ENCODE measurements at regions not wholly inside any gene's neighbourhood (a gene's known extent, or its start where the extent isn't known, plus 50 kb on each side); places are given as distances from the start of the nearest gene placed in this dataset.
A peak's percentile ranks its signal among the peaks of the same experiment; 100 is the strongest.

DNA sequence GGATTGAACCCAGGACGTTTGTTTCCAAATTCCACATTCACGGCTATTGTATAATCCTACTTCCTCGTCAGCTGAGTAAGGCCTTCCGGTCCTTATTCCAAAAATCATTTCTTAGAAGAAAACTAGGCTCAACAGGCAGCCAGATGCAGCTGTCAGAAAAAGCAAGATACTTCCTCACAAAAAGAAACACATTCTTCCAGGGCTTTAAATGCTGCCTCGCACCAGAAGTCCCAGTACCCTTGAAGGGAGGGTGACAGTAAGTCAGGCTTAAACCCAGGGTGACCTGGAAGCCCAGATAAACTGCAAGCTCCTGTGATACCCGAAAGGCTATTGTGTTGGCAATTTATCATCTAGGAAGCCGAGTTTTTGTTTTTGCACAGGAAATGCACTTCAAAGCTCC is 414.0 kb downstream of the NFIB start:
- DNase-seq (ENCODE audit: low read depth): no peak

DNA sequence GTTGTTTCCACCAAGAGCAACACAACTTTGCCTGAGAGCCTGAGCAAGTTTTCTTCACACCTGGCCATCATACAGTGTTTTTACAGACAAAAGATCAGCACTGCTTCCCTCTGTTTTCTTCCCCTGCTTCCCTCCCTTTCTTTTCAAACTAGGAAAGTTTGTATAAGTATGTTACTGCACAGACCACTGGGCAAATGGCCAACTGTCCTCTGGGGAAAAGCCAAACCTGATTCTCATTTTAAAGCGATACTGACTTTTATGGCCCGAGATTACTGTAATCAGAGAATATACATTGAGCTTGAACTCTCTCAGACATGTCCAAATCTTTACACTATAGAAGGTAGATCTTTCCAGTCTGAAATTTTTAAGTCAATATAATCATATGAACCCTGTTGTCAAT is 415.0 kb downstream of the NFIB start:
- DNase-seq (ENCODE audit: low read depth): no peak

DNA sequence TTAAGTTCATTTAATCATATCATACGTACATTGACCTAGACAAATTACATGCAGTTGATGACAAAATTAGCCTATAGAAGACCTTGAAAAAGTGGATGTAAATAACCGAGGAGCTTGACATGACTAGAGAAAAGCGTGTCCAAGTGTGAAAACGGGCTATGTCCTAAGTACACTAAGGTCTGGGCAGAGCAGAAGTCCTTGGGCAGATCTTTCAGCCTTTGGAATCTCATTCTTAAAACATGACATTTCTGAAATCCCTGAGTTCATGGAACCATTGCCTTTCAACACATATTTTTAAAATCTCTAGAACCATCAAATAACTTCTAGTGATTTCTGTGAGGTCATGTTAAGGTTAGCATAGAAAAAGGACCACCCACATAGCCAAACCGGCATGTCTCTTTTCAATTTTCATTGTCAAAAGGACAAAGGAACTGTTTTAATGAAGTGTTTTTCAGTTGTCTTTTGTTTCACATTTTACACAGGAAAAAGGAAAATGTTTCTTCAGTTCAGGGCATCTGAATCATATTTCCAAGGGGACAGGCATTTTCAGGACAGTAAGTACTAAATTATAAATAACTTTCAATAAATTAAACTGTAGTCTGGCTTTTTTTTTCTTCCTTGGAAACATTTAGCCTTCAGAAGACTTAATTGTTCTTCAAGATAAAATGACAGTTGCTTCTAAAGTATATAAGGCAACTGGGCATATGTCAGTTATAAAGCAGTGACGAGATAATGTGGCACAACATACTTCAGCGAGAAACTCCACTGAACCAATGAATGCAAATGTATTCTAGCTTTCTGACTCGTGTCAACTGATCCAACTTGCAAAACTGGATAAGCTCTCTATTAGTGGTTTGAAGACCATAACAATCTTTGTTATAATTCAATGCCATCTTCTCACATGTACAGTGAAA is 416.8 kb downstream of the NFIB start:
- no peak for DNase-seq (ENCODE audit: low read depth)

DNA sequence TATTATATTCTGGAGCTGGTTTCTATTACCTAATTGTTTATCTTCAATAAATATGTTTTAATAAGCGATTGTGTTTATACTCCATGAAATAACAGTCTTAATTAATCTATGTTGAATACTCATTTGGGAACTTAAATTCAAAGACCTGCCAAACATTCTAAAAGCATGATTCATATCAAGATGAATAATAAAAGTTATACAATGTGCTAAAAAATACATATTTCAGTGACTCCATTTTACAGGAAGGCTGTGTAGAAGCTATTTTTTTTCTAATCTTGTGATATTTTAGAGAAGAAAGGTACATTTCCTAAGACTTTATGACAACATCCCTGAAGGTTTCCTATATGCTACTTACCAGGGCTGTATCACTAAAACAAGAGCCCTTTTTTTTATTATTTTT is 417.9 kb downstream of the NFIB start:
- DNase-seq (ENCODE audit: low read depth): no peak

DNA sequence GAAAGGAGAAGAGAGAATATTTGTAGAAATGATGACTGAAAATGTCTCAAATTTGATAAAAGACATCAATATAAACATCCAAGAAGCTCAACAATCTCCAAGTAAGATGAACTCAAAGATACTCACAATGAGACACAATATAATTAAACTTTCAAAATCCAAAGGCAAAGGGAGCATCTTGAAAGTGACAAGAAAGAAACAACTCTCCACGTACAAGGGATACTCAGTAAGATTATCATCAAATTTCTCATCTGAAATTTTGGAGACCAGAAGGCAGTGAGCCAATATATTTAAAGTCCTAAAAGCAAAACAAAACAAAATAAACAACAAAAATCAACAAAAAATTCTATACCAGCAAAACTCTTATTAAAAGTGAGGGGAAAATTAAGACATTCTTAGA is 428.7 kb downstream of the NFIB start:
- DNase-seq (ENCODE audit: low read depth): no peak

DNA sequence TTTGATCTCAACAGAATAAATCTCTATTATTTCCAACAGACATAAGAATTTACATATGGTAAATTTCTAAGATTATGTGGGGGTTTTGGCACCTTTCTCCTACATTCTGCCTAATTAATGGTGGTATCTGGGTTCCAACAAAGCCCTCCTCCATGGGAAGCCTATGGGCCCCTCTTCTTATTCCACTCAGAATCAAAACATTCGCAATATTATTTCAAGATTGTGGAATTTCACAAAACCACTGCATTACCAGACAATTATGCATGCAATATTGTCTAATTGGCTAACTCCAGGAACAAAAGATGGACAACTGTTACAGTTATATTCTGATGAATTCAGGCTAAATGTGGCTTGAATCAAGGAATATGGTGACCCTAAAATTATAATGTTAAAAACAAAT is 434.0 kb downstream of the NFIB start:
- DNase-seq (ENCODE audit: low read depth): no peak

DNA sequence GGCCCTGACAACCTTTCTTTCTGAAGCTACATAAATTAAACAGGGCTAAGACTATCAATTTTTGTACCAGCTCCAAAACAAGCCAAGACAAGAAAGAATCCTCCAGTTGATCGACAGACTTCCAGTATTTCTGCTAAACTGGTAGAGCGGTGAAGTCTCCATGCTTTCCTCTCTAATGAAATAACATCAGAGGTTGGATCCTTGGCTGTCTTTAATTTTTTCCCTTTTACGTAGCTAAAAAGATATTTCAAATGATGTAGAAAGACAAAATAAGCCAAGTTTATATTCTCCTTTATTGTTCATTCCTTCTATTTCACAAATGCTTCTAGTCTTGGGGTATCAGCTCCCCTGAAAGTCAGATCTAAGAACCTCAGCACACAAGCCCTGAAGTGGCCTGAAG is 434.9 kb downstream of the NFIB start:
- DNase-seq (ENCODE audit: low read depth): no peak

DNA sequence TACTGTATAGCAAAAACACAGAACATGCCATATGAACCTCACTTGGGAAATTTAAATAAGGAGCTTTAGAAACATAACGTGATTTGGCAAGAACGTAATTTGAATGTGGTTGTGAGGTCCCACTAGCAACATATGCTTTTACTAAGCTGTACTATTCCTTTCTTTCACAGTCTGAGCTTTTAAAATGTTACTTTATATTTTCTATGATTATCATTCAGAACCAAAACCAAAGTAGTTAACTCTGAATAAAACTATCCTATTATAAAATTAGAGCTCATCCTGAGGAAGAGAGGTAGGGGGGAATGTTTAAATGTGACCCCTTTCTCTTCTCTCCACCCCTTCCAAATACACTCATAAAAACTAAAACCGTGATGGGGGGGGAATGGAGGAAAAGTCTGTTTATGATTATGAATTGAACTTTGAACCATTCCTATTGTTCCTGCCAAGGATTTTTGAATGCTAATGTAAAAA is 435.7 kb downstream of the NFIB start:
- DNase-seq (ENCODE audit: low read depth): no peak

DNA sequence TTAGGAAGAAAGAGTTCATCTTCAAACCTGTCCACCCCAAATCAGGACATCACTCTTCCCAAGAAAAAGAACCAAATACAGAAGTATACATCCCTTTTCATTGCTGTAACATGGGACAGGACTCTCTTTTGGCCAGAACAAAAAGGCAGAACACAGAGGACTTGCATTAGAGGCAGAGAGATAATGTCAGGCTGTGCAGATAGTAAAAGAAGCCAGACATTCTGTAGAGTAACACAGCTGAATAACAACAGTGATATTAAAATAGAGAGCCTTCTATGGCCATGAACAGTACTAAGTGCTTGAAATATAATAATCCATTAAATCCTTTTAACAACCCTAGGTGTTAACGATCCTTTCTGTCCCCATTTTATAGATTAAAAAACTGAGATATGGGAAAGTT is 437.2 kb downstream of the NFIB start:
- DNase-seq (ENCODE audit: low read depth): no peak

DNA sequence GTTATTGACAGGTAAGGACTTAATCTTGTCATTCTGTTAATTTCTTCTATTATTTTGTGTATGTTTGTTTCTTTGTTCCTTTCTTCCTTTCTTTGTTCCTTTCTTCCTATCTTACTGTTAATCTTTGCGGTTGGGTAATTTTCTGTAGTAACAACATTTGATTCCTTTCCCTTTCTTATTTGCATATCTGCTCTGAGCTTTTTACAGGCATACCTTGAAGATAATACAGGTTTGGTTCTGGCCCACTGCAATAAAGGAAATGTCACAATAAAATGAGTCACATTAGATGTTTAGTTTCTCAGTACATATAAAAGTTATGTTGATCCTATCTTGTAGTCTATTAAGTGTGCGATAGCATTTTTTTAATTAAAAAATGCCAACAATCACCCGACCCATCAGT is 440.7 kb downstream of the NFIB start:
- no peak for DNase-seq (ENCODE audit: low read depth)

DNA sequence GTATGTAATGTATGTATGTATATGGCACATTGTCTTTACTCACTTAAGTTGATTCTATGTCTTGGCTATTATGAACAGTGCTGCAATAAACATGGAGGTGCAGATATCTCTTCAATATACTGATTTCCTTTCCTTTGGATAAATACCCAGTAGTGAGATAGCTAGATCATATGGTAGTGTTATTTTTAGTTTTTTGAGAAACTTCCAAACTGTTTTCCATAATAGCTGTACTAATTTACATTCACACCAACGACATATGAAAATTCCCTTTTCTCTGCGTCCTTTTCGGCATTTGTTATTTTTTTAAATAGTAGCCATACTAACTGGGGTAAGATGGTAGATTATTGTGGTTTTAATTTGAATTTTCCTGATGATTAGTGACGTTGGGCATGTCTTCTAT is 445.6 kb downstream of the NFIB start:
- no peak for DNase-seq (ENCODE audit: low read depth)

DNA sequence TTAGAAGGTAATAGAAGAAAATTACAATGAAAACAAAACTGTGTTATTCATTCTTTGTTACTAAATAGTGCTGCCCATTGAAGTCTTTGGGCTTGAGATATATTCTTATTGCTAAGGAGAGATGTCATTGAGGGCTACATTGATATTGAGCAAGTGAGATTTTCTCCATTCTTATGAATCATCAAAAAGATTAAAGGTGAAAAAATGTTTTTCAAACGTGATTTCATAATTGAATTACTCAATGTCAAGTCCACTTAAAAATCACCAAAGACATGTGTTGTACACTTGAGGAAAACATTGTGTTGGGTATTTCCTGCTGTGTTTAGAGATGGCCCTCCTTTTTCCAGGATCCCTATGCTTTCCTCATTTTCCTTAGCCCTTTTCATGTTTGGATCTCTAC is 448.1 kb downstream of the NFIB start:
- DNase-seq (ENCODE audit: low read depth): no peak

DNA sequence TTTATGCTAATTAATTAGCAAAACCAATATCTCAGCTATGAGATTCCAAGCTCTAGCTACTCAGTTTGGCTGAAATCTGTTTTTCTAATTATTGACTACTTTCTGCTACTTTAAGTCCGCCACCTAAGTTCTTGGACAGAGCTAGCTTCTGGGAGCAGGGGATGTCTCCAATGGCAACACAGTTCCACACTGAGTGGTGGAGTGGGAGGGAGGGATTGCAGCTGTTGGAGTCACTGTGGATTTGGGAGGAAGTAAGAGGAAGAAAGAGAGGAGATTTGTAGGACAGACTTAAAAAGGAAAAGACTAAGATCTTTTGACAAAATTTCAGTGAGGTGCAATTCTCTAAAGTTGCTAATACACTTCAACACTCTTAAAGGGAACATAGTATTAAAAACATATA is 450.8 kb downstream of the NFIB start:
- DNase-seq (ENCODE audit: low read depth): peak; percentile 92

DNA sequence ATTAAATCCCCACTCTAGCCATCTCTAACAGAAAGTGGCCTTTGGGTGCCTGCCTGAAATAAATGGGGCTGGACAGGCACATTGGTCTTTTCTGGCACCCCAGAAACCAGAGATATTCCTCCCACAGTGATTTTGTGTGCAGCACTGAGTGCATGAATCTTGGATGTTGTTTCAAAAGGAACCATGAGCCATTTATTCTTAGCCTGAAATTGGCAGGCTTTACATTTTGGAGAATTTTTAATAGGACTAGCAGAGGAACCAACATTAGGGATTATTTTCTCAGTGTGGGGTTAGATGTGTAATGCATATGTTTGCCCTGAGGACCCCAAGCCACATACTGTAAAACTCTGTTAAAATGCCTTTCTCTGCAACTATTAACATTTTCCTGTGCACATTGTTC is 451.3 kb downstream of the NFIB start:
- DNase-seq (ENCODE audit: low read depth): peak; percentile 79

DNA sequence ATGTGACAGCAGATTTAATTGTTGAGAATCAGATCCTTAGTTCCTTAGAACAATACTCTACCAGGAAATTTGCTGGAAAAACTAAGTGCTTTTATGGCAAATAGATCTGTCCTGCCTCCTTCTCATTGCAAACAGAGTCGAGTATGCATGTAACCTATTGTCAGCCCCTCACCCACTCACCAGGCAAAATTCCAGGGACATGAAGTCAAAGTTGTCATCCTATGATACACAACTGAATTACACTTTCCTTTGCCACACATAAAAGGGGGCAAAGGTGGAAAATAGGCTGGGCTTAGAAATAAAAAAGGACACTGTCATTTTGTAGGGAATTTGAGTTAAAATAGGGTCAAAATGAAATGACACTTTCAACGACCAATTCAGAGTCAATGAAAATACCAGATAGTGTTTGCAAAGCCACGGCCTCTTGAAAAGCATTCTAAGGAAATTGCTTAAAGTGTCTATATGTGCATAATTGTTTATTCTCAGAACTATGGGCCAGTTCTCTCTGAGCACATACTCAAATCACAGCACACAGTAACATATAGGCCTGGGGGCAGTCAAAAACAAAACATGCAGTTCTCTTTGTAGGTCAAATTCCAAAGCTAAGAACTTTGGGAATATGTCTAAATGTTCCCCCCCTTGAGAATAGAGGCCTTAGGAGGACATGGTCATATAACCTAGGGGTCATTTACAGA is 452.8 kb downstream of the NFIB start:
- no peak for DNase-seq (ENCODE audit: low read depth)

DNA sequence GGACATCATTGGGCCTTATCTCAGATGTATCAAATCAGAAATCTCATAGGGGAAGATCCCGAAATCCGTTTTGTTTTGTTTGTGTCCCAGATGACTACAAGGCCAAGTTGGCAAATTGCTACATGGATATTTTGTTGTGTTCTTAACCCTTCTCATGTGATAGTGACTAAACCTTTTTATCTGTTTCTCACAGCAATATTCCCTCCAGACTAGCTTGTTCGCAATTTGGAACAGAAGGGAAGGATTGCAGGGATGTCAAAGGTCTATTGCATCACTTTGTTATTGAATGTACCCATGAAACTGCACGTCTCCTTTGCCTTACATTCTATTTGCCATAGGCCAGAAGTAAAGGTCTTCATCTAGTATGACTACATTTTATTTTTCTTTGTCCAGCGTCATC is 453.9 kb downstream of the NFIB start:
- no peak for DNase-seq (ENCODE audit: low read depth)

DNA sequence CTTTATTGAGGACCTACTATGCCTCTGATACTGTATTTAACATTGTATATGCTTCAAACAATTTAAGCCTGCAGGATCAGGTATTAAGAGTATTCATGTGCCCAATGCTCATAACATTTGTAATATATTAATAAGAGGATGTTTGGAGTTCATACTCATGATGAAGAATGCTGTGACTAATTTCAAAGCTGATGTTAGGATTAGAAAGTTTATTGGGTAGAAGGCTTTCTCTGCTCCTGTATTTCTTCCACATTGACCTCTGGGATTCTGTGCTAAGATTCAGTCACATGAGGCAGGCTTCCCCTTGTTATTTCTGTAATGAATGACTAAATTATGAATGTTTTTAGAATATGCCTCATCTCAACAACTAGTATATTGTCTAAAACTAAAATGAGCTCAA is 456.4 kb downstream of the NFIB start:
- DNase-seq (ENCODE audit: low read depth): no peak

DNA sequence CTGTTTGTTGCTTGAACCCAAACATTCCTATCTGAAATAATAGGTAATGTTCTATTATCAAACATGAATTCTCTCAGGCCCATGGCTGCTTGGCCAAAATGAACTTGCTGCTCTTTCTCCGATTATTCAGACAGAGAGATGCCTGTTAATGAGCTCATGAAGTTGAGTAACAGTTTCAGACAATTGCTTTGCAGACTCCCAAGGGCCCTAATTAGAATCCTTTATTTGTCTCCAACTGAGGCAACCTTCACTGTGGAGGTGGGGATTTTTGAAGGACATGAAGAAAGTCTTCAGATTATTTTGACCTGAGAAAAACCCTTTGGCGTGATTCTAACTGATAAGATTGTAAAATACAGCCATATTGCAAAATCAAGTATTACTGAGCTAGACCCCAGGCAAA is 466.7 kb downstream of the NFIB start:
- DNase-seq (ENCODE audit: low read depth): no peak

DNA sequence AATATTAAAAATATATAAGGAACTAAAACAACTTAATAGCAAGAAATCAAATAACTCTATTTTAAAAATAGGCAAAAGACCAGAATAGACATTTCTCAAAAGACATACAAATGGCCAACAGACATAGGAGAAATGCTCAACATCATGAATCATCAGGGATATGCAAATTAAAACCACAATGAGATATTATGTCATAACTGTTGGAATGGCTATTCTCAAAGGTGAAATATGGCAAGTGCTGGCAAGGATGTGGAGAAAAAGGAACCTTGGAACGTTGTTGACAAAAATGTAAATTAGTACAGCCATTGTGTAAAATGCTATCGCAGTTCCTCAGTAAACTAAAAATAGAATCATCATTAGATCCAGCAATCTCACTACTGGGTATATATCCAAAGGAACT is 468.5 kb downstream of the NFIB start:
- DNase-seq (ENCODE audit: low read depth): no peak

DNA sequence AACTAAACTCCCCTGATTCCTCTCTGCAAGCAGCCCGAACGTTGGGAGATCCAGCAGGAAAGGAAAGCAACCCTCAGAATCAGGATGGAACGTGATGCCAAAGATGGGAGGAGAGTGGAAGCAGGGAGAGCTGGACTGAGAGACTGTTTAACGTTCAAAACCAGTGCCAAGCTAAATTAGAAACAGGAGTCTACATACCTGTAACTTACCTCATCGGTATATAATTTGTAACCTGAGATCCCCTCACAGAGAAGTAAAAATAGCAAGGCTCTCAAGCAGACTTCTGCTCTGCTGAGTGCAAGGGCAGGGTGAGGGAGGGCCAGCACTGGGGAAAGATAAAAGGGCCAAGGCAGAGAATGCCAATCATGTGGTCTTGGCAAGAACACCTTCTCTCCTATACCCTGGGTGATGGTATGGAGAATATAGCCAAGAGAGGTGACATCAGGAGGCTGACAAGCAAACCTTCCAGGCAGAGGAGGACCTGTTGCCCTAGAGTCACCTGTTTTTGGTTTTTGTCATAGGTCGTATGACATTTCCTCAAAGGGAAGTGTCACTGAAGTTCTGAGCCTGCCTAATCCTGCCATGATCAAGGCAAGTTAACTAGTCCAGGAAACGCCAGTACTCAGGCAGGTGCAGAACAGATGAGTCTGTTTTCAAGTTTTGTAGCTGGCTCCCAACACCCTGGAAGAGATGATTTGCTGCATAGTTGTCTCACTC is 472.0 kb downstream of the NFIB start:
- no peak for DNase-seq (ENCODE audit: low read depth)

DNA sequence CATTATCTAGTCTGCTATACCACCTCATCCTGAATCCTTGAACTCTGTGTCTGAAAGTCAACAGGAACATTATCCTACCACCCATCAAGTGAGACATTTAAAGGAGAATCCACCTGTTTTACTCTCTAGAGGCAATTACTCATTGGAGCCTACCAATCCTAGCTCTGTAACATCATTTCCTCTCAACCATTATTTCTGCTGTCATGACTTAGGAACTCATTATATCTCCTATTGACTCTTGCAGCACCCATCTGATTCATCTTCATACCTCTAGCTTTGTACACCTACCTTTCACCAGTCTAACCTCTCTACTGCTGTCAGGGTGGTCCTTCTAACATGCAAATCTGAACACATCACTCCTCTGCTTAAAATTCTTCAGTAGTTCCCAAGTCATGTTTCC is 481.5 kb downstream of the NFIB start:
- no peak for DNase-seq (ENCODE audit: low read depth)

DNA sequence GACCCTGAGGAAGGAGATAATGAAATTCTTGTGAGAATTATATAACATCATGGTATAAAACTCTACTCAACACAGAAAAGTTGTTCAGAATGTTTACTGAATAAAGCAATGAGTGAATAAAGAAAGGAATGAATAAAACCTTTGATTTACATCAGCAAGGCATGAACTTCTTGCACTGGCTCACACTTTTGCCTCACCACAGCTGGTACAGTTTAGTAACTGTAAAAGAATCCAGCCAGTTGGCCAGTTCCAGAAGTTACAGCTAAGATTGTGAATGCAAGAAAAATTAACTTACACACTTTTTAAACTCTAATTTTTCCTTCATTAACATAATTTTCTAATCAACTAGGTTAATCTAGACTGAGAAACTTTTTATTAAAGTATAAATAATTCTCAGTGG is 490.9 kb downstream of the NFIB start:
- DNase-seq (ENCODE audit: low read depth): no peak
